Heart left ventricle (tissue), 16 donors: ENCODE measurements at regions not wholly inside any gene's neighbourhood (a gene's known extent, or its start where the extent isn't known, plus 50 kb on each side); places are given as distances from the start of the nearest gene placed in this dataset.

Source experiments
- ATAC-seq, 4 donors: fragments of 200-7000 bp; cut with Tn5 transposase; one replicate each; pipeline ENCODE4 v1.9.1; 2020 to 2022; ENCODE audit warnings: moderate library complexity in 4 of 4, mild to moderate bottlenecking in 3 of 4, moderate number of reproducible peaks in 1 of 4
- DNase-seq, 5 donors: peaks; one replicate each; pipeline ENCODE4 v3.0.0-alpha.2; 2020
- H3K27ac ChIP-seq, 12 donors: fragments of 200-600 bp; sonication (generic) in 4 of 12; one replicate each; pipeline versions ENCODE4 v1.5.0 to v1.8.0; 2016 to 2022; ENCODE audit warnings: mild to moderate bottlenecking in 2 of 12
- H3K27me3 ChIP-seq, 9 donors: fragments of 200-600 bp; sonication (generic) in 2 of 9; one replicate each; pipeline versions ENCODE4 v1.5.1 to v1.8.0; 2016 to 2022; ENCODE audit warnings: mild to moderate bottlenecking in 3 of 9
- H3K36me3 ChIP-seq, 9 donors: fragments of 200-600 bp; sonication (generic) in 2 of 9; one replicate each; pipeline versions ENCODE4 v1.5.0 to v1.8.0; 2018 to 2022; ENCODE audit warnings: mild to moderate bottlenecking in 2 of 9
- H3K4me1 ChIP-seq, 12 donors: fragments of 200-600 bp; sonication (generic) in 4 of 12; one replicate each; pipeline versions ENCODE4 v1.5.0 to v1.8.0; 2016 to 2022; ENCODE audit warnings: mild to moderate bottlenecking in 3 of 12
- H3K4me3 ChIP-seq, 12 donors: fragments of 200-600 bp; sonication (generic) in 4 of 12; one replicate each; pipeline versions ENCODE4 v1.5.0 to v1.8.0; 2017 to 2022; ENCODE audit warnings: mild to moderate bottlenecking in 9 of 12, moderate library complexity in 4 of 12
- H3K9me3 ChIP-seq, 12 donors: fragments of 200-600 bp; sonication (generic) in 4 of 12; one replicate each; pipeline versions ENCODE4 v1.5.0 to v1.8.0; 2016 to 2022; ENCODE audit warnings: mild to moderate bottlenecking in 1 of 12
- POLR2A ChIP-seq, 2 donors: fragments of 450-650 bp; IDR thresholded peaks; one replicate each; pipeline ENCODE4 v1.6.1; 2017; ENCODE audit warnings: antibody characterized with exemption in 2 of 2, mild to moderate bottlenecking in 2 of 2, moderate library complexity in 2 of 2
- WGBS, 4 donors: extraction: QIAGEN DNeasy Blood & Tissue Kit in 2 of 4; methylation state at CpG; one replicate each; pipeline versions ENCODE4 v1.1.5 to v1.1.7; 2013 to 2018; 5-methylcytosine and 5-hydroxymethylcytosine counted together
- intact Hi-C, 10 donors: fragments of 100-400 bp; cut with DNase I; formaldehyde crosslinking; loops; one replicate each; pipeline versions ENCODE4 v1.11.1 to v1.14.2; 2022
- TF ChIP-seq, protein P1 (sequence below), 12 donors: fragments of 200-600 bp; sonication (generic) in 4 of 12; IDR thresholded peaks; one replicate each; pipeline versions ENCODE4 v1.5.0 to v1.8.0; 2018 to 2022; ENCODE audit warnings: antibody characterized with exemption in 12 of 12, mild to moderate bottlenecking in 5 of 12
- donor health status: ischemic (EF 13 %, LVEDD 7.1; RV severe dilation, severe dysfunction).
- donor health status: healthy with polysubstance abuse.
- donor health status: DM: no; HTN: yes; CAD: no.
- donor health status: DM: no; HTN: no; CAD: no.
- donor health status: ischemic (EF 25% LVEDD 6.9; RV normal size, moderate dysfunction).
- donor health status: ischemic (EF 25% LVEDD 5.7; RV mildly dilated, moderate dysfunction).
- donor health status: healthy.
- donor health status: DM: yes; HTN: yes; CAD: no.
- donor health status: ischemic (EF 35%, LVEDD 5.7; RV mildly dilated, moderate dysfunction).
- donor health status: nonischemic (EF 11% LVEDD 7.7; RV severe dilation, severe dysfunction).
- donor health status: DM: yes; HTN: yes; CAD: no.
- donor health status: PGD.
- donor health status: ischemic (EF 29% LVEDD 5.4; RV normal size, mild dysfunction).
- donor health status: nonischemic (EF 23%, LVEDD 6.1; RV moderate dilation, normal function).

DNA sequence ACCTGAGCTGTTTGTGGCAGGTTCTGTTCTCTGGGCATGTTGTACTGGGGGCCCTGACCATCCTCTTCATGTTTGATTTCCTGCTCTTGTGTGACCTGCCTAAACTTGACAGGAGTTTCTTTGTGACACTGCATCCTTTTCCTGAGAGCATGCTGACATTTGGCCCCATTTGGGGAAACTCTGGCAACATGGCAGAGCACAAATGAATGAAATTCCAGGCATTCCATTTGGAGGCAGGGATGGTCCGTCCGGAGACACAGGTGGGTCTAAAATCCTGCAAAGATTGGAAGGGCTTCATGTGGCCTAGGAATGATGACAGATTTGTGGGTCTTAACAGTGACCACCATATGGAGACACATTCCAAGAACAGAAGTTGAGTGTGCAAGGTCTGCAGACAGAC lies 184.0 kb downstream of the FCRL5 start:
- DNase-seq (no peak), ATAC-seq (no peak)
- no peaks in the 10 kb centered on the region for H3K27me3 ChIP-seq
- no peak overlapping the region for H3K27ac ChIP-seq
- TF ChIP-seq, protein P1, sequence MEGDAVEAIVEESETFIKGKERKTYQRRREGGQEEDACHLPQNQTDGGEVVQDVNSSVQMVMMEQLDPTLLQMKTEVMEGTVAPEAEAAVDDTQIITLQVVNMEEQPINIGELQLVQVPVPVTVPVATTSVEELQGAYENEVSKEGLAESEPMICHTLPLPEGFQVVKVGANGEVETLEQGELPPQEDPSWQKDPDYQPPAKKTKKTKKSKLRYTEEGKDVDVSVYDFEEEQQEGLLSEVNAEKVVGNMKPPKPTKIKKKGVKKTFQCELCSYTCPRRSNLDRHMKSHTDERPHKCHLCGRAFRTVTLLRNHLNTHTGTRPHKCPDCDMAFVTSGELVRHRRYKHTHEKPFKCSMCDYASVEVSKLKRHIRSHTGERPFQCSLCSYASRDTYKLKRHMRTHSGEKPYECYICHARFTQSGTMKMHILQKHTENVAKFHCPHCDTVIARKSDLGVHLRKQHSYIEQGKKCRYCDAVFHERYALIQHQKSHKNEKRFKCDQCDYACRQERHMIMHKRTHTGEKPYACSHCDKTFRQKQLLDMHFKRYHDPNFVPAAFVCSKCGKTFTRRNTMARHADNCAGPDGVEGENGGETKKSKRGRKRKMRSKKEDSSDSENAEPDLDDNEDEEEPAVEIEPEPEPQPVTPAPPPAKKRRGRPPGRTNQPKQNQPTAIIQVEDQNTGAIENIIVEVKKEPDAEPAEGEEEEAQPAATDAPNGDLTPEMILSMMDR (IDR thresholded peaks at IDR 0.05), result no peak
- no peak for TF ChIP-seq POLR2A (IDR thresholded peaks at IDR 0.05)
- H3K9me3 ChIP-seq, result no peaks in the 10 kb centered on the region
- H3K4me1 ChIP-seq, result no peaks in the 10 kb centered on the region
- intact Hi-C loops, result loop anchor here in 2 of 10 donors (5.0 to 10.0 kb wide), 2 partner anchors 124 to 174 kb away; no protein-coding TSS in a partner anchor
- no peaks in the 10 kb centered on the region for H3K36me3 ChIP-seq
- H3K4me3 ChIP-seq, result no peak overlapping the region
- 25 to 48% (median 43%) methylated on average over 2 of the region's 2 CpGs for WGBS, 4 donors

DNA sequence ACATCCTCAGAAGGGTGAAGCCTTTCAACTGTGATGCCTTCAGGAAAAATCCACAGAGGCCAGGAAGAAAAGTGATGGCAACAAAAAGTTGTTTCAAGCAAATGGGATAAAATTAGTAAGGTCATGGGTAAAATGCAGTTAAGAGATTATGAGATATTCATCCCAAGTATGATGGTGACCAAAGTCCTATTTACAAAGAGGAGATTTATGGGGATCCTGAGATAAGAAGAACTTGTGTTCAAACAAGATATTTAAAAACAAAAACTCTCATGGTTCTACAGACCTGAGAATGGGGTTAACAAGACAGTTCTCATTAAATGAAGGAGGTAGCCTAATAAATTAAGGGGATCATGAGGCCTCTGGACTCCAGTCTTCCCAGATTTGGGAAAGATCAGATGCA lies 184.4 kb downstream of the FCRL5 start:
- Histone ChIP-seq H3K4me3 (no peak overlapping the region), H3K27ac (no peak overlapping the region), H3K36me3 (no peaks in the 10 kb centered on the region), H3K4me1 (no peaks in the 10 kb centered on the region), H3K9me3 (no peaks in the 10 kb centered on the region), H3K27me3 (no peaks in the 10 kb centered on the region)
- TF ChIP-seq, protein P1 (IDR thresholded peaks at IDR 0.05), result no peak
- no peak for TF ChIP-seq POLR2A (IDR thresholded peaks at IDR 0.05)
- intact Hi-C loops, result loop anchor here in 2 of 10 donors (5.0 to 10.0 kb wide), 2 partner anchors 124 to 173 kb away; no protein-coding TSS in a partner anchor
- ATAC-seq (no peak), DNase-seq (no peak)

DNA sequence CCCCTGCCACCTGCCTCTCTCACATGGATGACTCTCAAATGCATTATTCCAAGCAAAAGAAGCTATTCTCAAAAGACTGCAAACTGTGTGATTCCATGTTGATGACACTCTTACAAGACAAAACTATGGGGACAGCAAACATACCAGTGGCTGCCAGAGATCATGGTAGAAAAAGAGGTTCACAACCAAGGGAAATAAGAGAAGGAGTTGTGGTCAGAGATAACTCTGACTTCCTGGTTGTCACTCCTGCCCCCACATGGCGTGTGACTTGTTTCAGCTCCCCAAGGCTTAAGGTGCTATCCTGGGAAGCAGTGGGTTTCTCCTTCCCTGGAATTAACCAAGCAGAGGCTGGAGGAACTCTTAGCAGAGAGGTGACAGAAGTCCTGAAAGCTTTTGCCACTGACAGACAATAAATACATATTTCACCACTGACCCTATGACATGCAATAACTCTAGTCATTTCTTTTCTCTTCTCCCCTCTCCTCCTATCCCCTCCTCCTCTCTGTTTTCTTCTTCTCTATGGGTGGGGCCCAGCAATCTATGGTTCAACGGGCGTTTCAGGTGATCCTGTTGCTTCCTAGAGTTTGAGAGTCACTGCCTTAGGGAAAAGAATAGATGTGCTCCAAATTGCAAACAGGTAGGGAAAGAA lies 185.1 kb downstream of the FCRL5 start:
- H3K4me3 ChIP-seq, result no peak overlapping the region
- H3K27me3 ChIP-seq, result no peaks in the 10 kb centered on the region
- H3K36me3 ChIP-seq, result no peaks in the 10 kb centered on the region
- H3K9me3 ChIP-seq, result no peaks in the 10 kb centered on the region
- ATAC-seq, result no peak
- TF ChIP-seq, protein P1 (IDR thresholded peaks at IDR 0.05), result no peak
- TF ChIP-seq POLR2A (IDR thresholded peaks at IDR 0.05), result no peak
- H3K27ac ChIP-seq, result no peak overlapping the region
- no peaks in the 10 kb centered on the region for H3K4me1 ChIP-seq
- intact Hi-C loops, result loop anchor here in 2 of 10 donors (5.0 to 10.0 kb wide), 2 partner anchors 125 to 172 kb away; no protein-coding TSS in a partner anchor
- DNase-seq, result no peak
- WGBS, 4 donors, result 62 to 76% (median 72%) methylated on average over 3 of the region's 3 CpGs

DNA sequence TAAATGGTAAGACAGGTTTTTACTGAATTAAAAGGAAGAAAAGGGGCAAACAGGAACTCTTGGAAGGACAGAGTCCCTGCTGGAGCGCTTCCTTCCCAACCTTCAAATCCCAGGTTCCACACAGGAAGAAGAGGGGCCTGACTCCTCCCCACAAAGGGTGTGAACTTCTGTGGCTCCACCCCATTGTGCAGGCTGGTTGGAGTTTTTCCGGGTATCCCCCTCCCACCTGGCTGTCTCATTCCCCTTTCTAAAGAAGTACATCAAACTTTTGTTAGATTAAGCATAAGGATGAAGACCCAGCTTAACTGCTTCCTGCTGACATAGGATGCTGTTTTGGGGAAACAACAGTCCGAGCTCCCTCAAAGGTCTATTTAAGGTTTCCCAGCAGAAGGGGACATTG lies 187.7 kb downstream of the FCRL5 start:
- TF ChIP-seq, protein P1 (IDR thresholded peaks at IDR 0.05), result no peak
- no peak for TF ChIP-seq POLR2A (IDR thresholded peaks at IDR 0.05)
- Histone ChIP-seq H3K27me3 (no peaks in the 10 kb centered on the region), H3K27ac (no peak overlapping the region), H3K9me3 (no peaks in the 10 kb centered on the region), H3K36me3 (no peaks in the 10 kb centered on the region), H3K4me3 (no peak overlapping the region), H3K4me1 (no peaks in the 10 kb centered on the region)
- 66 to 78% (median 70%) methylated on average over 3 of the region's 3 CpGs for WGBS, 4 donors
- DNase-seq (no peak), ATAC-seq (no peak)
- intact Hi-C loops, result loop anchor here in 2 of 10 donors (5.0 to 10.0 kb wide), 2 partner anchors 128 to 170 kb away; no protein-coding TSS in a partner anchor
